Upper lobe of left lung (tissue), 6 donors: ENCODE measurements at regions not wholly inside any gene's neighbourhood (a gene's known extent, or its start where the extent isn't known, plus 50 kb on each side); places are given as distances from the start of the nearest gene placed in this dataset.

Source experiments
- ATAC-seq, 2 donors: fragments of 200-7000 bp; cut with Tn5 transposase; one replicate each; pipeline ENCODE4 v1.9.1; 2022; ENCODE audit warnings: mild to moderate bottlenecking in 2 of 2, moderate library complexity in 2 of 2; ENCODE audit not compliant: low FRiP score in 2 of 2
- DNase-seq, 2 donors: peaks; one replicate each; pipeline ENCODE4 v3.0.0-alpha.2; 2019 to 2020
- H3K27ac ChIP-seq, 4 donors: fragments of 200-600 bp; sonication (generic); one replicate each; pipeline ENCODE4 v1.5.1; 2016 to 2019
- H3K27me3 ChIP-seq, 4 donors: fragments of 200-600 bp; sonication (generic); one replicate each; pipeline ENCODE4 v1.5.1; 2017 to 2019
- H3K36me3 ChIP-seq, 4 donors: fragments of 200-600 bp; sonication (generic); one replicate each; pipeline ENCODE4 v1.5.1; 2016 to 2019
- H3K4me1 ChIP-seq, 4 donors: fragments of 200-600 bp; sonication (generic); one replicate each; pipeline ENCODE4 v1.5.1; 2018 to 2019
- H3K4me3 ChIP-seq, 4 donors: fragments of 200-600 bp; sonication (generic); one replicate each; pipeline ENCODE4 v1.5.1; 2017 to 2019; ENCODE audit warnings: mild to moderate bottlenecking in 2 of 4, moderate library complexity in 1 of 4
- H3K9me3 ChIP-seq, 4 donors: fragments of 200-600 bp; sonication (generic); one replicate each; pipeline ENCODE4 v1.5.1; 2018 to 2019
- EP300 ChIP-seq, 4 donors: sonication (generic); formaldehyde crosslinking; IDR thresholded peaks; one replicate each; pipeline ENCODE4 v1.5.1; 2017; ENCODE audit warnings: antibody characterized with exemption in 4 of 4, control low read depth in 2 of 4
- POLR2A ChIP-seq, 4 donors: fragments of 450-650 bp; IDR thresholded peaks; one replicate each; pipeline ENCODE4 v1.5.1; 2016 to 2017; ENCODE audit warnings: antibody characterized with exemption in 4 of 4, mild to moderate bottlenecking in 2 of 4
- POLR2AphosphoS5 ChIP-seq, 2 donors: sonication (generic); formaldehyde crosslinking; IDR thresholded peaks; one replicate each; pipeline ENCODE4 v1.5.1; 2017; ENCODE audit warnings: antibody characterized with exemption in 2 of 2
- WGBS, 2 donors: methylation state at CpG; one replicate each; pipeline ENCODE4 v1.1.5; 2017 to 2018; 5-methylcytosine and 5-hydroxymethylcytosine counted together
- TF ChIP-seq, protein P1 (sequence below), 6 experiments: fragments of 450-650 bp in 4 of 6; fragments of 200-600 bp in 2 of 6; sonication (generic) in 2 of 6; IDR thresholded peaks; one replicate each; pipeline ENCODE4 v1.5.1; 2016 to 2019; ENCODE audit warnings: antibody characterized with exemption in 6 of 6
- donor health status: DM: no; HTN: no; CAD: no; lungs with moderate emphysema.
- donor health status: DM: no; HTN: yes; CAD: no; lungs with severe emphysema.

DNA sequence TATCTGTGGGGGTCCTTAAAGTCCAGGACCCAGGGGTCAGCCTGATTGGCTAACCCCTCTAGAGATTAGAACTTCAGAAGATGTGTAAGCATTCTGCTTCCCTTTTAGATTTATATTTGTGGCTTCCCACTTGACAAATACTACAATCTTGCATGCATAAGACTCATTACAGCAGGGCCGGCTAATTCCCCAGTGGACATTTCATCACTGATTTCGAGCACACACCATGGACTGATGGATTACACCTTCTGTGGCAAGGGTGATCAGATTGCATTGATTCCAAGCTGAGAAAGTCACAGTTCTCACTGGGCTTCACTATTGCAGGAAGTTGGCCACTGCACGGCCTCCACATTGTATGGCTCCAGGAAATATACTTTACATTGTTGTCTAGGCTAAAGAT lies 65.8 kb upstream of the DAPK1 start:
- Histone ChIP-seq H3K36me3 (no peaks in the 10 kb centered on the region), H3K4me1 (peaks cover 0 to 6% (median 0%) of the 10 kb centered on the region in 4 donors), H3K4me3 (no peak overlapping the region), H3K9me3 (no peaks in the 10 kb centered on the region), H3K27me3 (no peaks in the 10 kb centered on the region), H3K27ac (no peak overlapping the region)
- DNase-seq (no peak), ATAC-seq (no peak)
- TF ChIP-seq POLR2AphosphoS5 (IDR thresholded peaks at IDR 0.05) (no peak), EP300 (IDR thresholded peaks at IDR 0.05) (no peak), POLR2A (IDR thresholded peaks at IDR 0.05) (no peak)
- TF ChIP-seq, protein P1, sequence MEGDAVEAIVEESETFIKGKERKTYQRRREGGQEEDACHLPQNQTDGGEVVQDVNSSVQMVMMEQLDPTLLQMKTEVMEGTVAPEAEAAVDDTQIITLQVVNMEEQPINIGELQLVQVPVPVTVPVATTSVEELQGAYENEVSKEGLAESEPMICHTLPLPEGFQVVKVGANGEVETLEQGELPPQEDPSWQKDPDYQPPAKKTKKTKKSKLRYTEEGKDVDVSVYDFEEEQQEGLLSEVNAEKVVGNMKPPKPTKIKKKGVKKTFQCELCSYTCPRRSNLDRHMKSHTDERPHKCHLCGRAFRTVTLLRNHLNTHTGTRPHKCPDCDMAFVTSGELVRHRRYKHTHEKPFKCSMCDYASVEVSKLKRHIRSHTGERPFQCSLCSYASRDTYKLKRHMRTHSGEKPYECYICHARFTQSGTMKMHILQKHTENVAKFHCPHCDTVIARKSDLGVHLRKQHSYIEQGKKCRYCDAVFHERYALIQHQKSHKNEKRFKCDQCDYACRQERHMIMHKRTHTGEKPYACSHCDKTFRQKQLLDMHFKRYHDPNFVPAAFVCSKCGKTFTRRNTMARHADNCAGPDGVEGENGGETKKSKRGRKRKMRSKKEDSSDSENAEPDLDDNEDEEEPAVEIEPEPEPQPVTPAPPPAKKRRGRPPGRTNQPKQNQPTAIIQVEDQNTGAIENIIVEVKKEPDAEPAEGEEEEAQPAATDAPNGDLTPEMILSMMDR (IDR thresholded peaks at IDR 0.05): no peak
- WGBS, 2 donors: 72 to 77% methylated on average over 3 of the region's 3 CpGs

DNA sequence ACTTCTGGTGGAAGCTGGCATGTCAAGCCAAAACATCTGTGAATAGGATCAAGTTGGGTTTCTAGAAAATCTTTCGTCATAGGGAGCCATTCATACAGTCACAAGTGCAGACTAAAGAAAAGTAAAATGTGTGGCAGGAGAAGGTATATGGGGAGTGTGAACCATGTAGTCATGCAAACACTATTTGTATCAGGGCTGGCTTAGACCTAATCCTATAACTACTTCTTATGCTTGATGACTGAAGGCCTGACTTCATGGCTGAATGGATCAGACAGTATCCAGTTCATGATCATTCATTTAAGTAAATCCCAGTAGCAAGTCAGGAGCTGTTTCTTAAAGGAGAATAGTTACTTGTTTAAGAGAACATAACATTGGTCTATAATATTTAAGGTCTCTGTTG lies 63.8 kb upstream of the DAPK1 start:
- no peaks in the 10 kb centered on the region for H3K9me3 ChIP-seq
- no peaks in the 10 kb centered on the region for H3K4me1 ChIP-seq
- H3K36me3 ChIP-seq: no peaks in the 10 kb centered on the region

DNA sequence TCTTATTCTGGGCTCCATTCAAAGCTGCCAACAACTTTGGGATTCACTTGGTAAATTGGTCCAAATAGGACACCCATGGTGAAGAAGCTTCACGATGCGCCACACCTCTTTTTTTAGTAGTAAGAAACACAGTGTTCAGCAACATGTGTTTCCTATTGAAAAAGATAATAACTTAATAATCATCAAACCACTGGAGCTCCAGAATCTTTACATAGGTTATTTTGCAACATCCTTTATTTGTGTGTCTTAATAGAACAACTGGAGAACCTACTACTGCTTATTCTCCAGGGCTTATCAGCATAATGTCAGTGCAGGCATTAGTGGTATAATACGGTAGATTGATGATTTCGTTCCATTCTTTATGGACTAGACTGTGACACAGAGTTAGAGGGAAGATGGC lies 63.3 kb upstream of the DAPK1 start:
- no peak for ATAC-seq
- WGBS, 2 donors: 83 to 90% methylated on average over 4 of the region's 4 CpGs

More for the DNA sequence above, 63.8 kb upstream of the DAPK1 start:
- H3K27ac ChIP-seq: no peak overlapping the region
- H3K4me3 ChIP-seq: no peak overlapping the region
- DNase-seq: no peak
- 95 to 100% methylated on average over 1 of the region's 1 CpG for WGBS, 2 donors
- no peak for TF ChIP-seq EP300 (IDR thresholded peaks at IDR 0.05)
- TF ChIP-seq, protein P1 (IDR thresholded peaks at IDR 0.05): no peak
- H3K27me3 ChIP-seq: no peaks in the 10 kb centered on the region
- ATAC-seq: no peak

GRCh38 chr9:87435189-87435880 lies 62.3 kb upstream of the DAPK1 start:
- no peak for ATAC-seq
- no peak for TF ChIP-seq EP300 (IDR thresholded peaks at IDR 0.05)
- TF ChIP-seq, protein P1 (IDR thresholded peaks at IDR 0.05): no peak
- TF ChIP-seq POLR2AphosphoS5 (IDR thresholded peaks at IDR 0.05): no peak
- TF ChIP-seq POLR2A (IDR thresholded peaks at IDR 0.05): no peak
- H3K27me3 ChIP-seq: no peaks in the 10 kb centered on the region

More for the DNA sequence above, 63.3 kb upstream of the DAPK1 start:
- DNase-seq: no peak
- H3K4me3 ChIP-seq: no peak overlapping the region
- no peaks in the 10 kb centered on the region for H3K36me3 ChIP-seq
- TF ChIP-seq, protein P1 (IDR thresholded peaks at IDR 0.05): no peak
- TF ChIP-seq POLR2A (IDR thresholded peaks at IDR 0.05) (no peak), POLR2AphosphoS5 (IDR thresholded peaks at IDR 0.05) (no peak), EP300 (IDR thresholded peaks at IDR 0.05) (no peak)
- H3K4me1 ChIP-seq: no peaks in the 10 kb centered on the region
- H3K9me3 ChIP-seq: no peaks in the 10 kb centered on the region
- H3K27me3 ChIP-seq: no peaks in the 10 kb centered on the region
- H3K27ac ChIP-seq: no peak overlapping the region

GRCh38 chr9:87436716-87437115 lies 61.0 kb upstream of the DAPK1 start:
- DNase-seq (no peak), ATAC-seq (no peak)
- 75 to 85% methylated on average over 3 of the region's 3 CpGs for WGBS, 2 donors
- Histone ChIP-seq H3K27ac (no peak overlapping the region), H3K9me3 (no peaks in the 10 kb centered on the region), H3K36me3 (no peaks in the 10 kb centered on the region), H3K4me3 (no peak overlapping the region), H3K4me1 (no peaks in the 10 kb centered on the region), H3K27me3 (no peaks in the 10 kb centered on the region)
- TF ChIP-seq POLR2A (IDR thresholded peaks at IDR 0.05) (no peak), POLR2AphosphoS5 (IDR thresholded peaks at IDR 0.05) (no peak), EP300 (IDR thresholded peaks at IDR 0.05) (no peak)
- TF ChIP-seq, protein P1 (IDR thresholded peaks at IDR 0.05): no peak

More at GRCh38 chr9:87435189-87435880, 62.3 kb upstream of the DAPK1 start:
- no peak overlapping the region for H3K4me3 ChIP-seq
- no peaks in the 10 kb centered on the region for H3K9me3 ChIP-seq
- H3K27ac ChIP-seq: no peak overlapping the region
- no peak for DNase-seq
- no peaks in the 10 kb centered on the region for H3K4me1 ChIP-seq
- 78 to 83% methylated on average over 6 of the region's 6 CpGs for WGBS, 2 donors
- no peaks in the 10 kb centered on the region for H3K36me3 ChIP-seq
